IMR-90 (cell line): ENCODE measurements at regions not wholly inside any gene's neighbourhood (a gene's known extent, or its start where the extent isn't known, plus 50 kb on each side); places are given as distances from the start of the nearest gene placed in this dataset.

Source experiments
- BHLHE40 ChIP-seq: fragments of 150-350 bp; IDR thresholded peaks from 2 replicates; pipeline ENCODE4 v1.6.1; 2016; ENCODE audit warnings: mild to moderate bottlenecking, low read depth, low read length
- CTCF ChIP-seq: conservative IDR thresholded peaks from 2 replicates; pipeline ENCODE4 v1.5.1; 2012; ENCODE audit warnings: mild to moderate bottlenecking, low read depth, low read length, improper control_type of control experiment
- ELK1 ChIP-seq: fragments of 150-350 bp; IDR thresholded peaks from 2 replicates; pipeline ENCODE4 v1.6.1; 2016; ENCODE audit warnings: low read depth, mild to moderate bottlenecking, low read length, moderate library complexity, borderline replicate concordance
- FOS ChIP-seq: fragments of 150-350 bp; IDR thresholded peaks from 2 replicates; pipeline ENCODE4 v1.6.1; 2016; ENCODE audit warnings: low read depth, low read length
- NFE2L2 ChIP-seq: fragments of 150-350 bp; IDR thresholded peaks from 2 replicates; pipeline ENCODE4 v1.6.1; 2016; ENCODE audit warnings: low read depth, mild to moderate bottlenecking, low read length
- POLR2A ChIP-seq: IDR thresholded peaks from 2 replicates; pipeline ENCODE4 v1.6.1; 2012; ENCODE audit warnings: mild to moderate bottlenecking, low read depth, low read length
- RAD21 ChIP-seq: IDR thresholded peaks from 2 replicates; pipeline ENCODE4 v1.6.1; 2012; ENCODE audit warnings: low read length, improper control_type of control experiment
- RFX5 ChIP-seq: IDR thresholded peaks from 2 replicates; pipeline ENCODE4 v1.8.0; 2012; ENCODE audit warnings: low read depth, mild to moderate bottlenecking, low read length, moderate library complexity
- USF2 ChIP-seq: fragments of 150-350 bp; IDR thresholded peaks from 2 replicates; pipeline ENCODE4 v1.6.1; 2017; ENCODE audit warnings: mild to moderate bottlenecking, antibody characterized with exemption, low read length, low read depth

- no peak for TF ChIP-seq FOS
- TF ChIP-seq CTCF: no peak
- no peak for TF ChIP-seq POLR2A
- TF ChIP-seq USF2: no peak
- TF ChIP-seq ELK1: no peak
- TF ChIP-seq RAD21: no peak
- no peak for TF ChIP-seq BHLHE40
- TF ChIP-seq NFE2L2: no peak
- no peak for TF ChIP-seq RFX5
These were observed 634.5 kb upstream of the NRP1 start for GRCh38 chr10:33968983-33969382.
